22Rv1 (cell line): ENCODE measurements at regions not wholly inside any gene's neighbourhood (a gene's known extent, or its start where the extent isn't known, plus 50 kb on each side); places are given as distances from the start of the nearest gene placed in this dataset.

Experiments used
- CTCF ChIP-seq: fragments of 450-650 bp; IDR thresholded peaks from 2 replicates; pipeline ENCODE4 v1.5.1; 2017; ENCODE audit warnings: mild to moderate bottlenecking
- ZFX ChIP-seq: fragments of 450-650 bp; IDR thresholded peaks from 2 replicates; pipeline ENCODE4 v1.6.1; 2017; ENCODE audit warnings: antibody characterized with exemption, borderline replicate concordance

GRCh38 chr12:4223273-4223845 lies 50.2 kb upstream of the CCND2 start:
- TF ChIP-seq CTCF: no peak
- TF ChIP-seq ZFX: no peak
